GM21360 (cell line): ENCODE measurements at regions not wholly inside any gene's neighbourhood (a gene's known extent, or its start where the extent isn't known, plus 50 kb on each side); places are given as distances from the start of the nearest gene placed in this dataset.

Experiments
- ATAC-seq: cut with Tn5 transposase; IDR thresholded peaks from one replicate; pipeline ENCODE4 v1.9.1; 2021; ENCODE audit warnings: mild to moderate bottlenecking, moderate library complexity; ENCODE audit not compliant: unreplicated experiment

GRCh38 chr15:39167164-39168058 lies 413.5 kb upstream of the THBS1 start:
- ATAC-seq, result no peak

- no peak for ATAC-seq
Measured at GRCh38 chr15:39171944-39172368, 408.9 kb upstream of the THBS1 start.

DNA sequence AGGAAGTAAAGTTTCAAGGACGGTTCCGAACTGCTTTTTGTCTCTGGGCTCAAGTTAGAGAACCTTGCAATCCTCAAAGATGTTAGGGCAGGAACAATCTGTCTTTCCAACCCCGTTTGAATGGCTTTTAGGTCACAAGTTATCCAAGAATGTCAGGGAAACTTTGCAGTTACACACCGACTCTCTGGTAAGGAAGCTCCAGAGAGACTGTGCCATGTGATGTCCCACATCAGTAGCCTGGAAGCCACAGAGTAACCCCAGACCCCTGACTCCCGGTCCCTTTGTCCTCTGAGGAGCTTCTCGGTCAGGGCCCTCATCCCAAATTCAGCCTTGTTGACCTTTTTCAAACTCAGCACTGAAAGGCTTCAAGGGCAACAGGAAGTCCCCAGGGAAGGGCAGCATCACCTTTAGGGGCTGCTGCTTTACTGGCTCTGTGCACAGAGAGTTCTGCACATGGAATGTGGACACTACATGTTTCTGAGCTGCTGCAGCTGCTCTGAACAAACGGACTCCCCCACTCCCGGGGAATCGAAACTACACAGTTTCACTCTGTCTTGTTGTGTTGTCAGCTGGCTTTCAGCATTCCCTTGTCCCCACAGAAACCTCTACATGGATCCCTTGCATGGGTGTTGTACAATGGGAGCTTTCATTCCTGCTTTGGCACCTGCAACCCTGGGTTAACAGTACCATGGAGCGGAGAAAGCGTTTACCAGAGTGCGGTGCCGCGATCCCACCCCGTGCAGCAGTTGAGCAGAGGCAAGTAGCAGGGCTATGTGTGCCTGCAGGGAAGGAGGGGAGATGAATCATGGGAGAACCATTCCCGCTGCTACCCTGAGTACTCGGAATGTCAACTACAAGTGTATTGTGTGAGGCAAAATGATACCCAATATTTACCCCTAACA lies 408.2 kb upstream of the THBS1 start:
- no peak for ATAC-seq

DNA sequence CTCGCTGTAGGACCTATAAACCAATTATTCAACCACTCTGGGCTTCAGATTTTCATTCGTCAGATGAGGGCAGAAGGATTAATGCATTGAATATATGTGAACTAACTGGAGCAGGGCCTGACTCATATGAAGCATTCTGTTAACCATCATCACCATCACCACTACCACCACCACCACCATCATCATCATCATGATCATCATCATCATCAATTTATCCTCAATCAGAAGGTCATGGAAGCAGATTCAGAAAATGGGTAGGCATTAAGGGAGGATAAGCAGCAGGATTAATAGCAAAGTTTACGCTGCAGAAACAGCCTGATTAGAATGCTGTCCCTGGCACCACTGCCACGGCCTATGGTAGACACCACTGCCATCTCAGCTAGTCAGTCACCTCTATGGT lies 407.5 kb upstream of the THBS1 start:
- no peak for ATAC-seq

DNA sequence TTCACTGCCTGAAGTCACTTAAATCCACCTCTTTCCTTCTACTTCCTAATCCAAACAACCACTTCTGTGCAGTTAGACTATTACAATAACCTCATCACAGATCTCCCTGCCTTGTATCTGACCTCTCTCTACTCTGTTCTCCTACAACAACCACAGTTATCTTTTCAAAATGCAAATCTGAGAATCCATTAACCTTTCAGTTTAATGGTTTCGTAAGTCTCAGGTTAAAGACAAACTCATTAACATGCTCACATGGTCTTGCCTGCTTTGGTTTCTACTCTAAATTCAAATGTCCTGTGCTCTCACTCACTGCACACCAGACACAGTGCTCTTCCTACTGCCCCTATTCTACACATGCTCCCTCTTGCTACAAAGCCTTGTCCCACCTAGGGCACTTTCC lies 406.5 kb upstream of the THBS1 start:
- ATAC-seq, result no peak

DNA sequence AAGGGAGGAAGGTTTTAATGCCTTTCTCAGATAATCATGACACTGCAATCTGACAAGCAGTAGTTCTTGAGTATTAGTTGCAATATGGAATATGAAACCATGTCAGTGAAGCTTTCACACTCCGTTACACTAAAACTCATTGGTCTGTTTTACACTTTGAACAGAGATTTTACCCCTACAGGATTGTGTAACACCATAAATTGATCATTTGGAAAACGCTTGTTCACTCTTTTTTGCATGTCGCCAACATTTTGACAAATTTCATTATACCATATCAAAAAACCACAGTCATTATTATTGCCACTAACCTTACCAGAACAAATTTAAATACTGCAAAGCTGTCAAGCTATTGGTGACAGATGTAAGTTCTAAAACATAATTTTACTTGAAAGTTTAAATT lies 404.8 kb upstream of the THBS1 start:
- no peak for ATAC-seq

- no peak for ATAC-seq
Measured at GRCh38 chr15:39177561-39177960, 403.3 kb upstream of the THBS1 start.

DNA sequence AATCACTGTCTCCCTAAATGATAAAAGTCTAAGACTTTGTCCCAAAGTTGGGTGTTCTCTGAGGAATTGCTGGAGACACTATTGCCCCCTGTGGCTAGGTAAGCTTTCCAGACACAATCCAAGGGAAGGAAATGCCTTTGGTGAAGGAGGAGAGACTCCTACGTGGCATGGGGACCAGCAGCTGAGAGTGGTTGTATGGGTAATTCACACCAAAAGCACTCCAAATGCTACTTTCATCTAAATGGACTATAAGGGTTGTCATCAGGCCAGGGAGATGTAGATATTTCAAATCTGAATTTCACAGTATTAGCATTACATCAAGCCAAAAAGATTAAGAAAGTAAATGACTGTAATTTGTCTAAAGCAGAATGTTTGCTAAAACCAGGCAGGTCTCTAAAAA lies 400.8 kb upstream of the THBS1 start:
- no peak for ATAC-seq

DNA sequence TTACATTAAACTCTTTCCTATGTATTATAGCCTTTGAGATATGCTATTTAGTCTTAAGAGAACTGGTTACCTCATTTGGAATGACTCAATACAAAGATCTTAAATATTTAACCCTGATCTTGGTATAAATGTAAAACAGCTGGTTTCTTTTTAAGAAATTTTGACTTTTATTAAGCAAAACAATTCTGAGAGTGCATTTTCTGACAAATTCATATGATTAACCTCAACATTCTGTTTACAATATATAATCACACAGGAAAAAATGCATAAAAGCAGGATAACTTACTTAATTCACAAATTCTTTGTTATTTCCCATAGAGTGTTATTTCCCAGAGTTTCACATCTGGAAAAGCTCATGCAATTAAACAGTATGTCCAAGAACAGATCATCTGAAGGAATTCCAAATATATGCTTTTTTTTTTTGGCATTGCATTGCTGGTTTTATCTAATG lies 400.4 kb upstream of the THBS1 start:
- ATAC-seq, result no peak

- no peak for ATAC-seq
Measured at GRCh38 chr15:39181056-39181747, 399.7 kb upstream of the THBS1 start.

DNA sequence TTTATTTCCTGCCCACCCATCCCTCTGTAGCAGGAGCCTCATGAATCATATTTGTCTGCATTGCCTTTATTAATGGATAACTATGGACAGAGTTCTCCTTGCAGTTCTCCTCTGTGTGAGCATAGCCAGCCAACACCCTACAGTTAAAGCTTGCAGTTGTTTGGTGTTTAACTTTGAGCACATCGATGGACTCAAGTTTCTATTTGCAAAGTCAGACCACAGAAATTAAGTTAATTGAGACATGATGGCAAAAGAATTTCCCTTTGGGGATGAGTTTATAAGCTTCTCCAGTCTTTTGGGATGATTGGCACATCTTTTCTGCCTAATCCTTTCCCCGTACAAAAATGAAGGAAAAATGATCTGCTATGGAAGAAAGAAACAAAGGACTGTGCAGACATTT lies 398.9 kb upstream of the THBS1 start:
- no peak for ATAC-seq

DNA sequence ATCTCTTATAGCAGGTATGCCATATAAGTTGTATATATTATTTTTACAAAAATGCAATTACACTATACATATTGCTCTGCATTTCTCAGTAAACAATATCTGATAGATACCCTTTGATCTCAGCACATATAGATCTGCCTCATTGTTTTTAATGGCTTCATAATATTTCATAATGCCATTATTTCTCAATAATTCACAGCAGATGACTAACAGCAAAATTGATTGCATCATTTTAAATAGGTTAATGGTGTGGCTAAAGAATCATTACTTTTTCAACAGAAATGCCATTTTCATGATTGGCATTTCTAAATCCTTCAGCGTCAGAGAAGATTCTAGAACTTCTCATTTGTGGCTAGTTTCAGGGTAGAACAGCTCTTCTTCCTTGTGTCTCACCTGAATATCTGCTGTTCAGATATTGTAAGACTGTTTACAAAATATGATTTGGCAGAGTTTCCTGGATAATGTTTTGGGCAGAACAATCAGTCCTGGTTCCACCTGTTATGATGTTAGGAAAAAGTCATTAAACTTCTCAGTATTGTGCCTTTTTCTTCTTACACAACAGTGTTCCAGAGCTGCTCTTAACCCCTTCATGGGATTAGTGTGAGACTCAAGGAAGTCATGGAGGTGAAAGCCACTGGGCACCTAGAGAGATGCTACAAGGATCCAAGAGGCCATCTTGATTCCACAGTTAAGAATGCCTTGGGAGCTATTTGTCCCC lies 397.6 kb upstream of the THBS1 start:
- ATAC-seq, result no peak

DNA sequence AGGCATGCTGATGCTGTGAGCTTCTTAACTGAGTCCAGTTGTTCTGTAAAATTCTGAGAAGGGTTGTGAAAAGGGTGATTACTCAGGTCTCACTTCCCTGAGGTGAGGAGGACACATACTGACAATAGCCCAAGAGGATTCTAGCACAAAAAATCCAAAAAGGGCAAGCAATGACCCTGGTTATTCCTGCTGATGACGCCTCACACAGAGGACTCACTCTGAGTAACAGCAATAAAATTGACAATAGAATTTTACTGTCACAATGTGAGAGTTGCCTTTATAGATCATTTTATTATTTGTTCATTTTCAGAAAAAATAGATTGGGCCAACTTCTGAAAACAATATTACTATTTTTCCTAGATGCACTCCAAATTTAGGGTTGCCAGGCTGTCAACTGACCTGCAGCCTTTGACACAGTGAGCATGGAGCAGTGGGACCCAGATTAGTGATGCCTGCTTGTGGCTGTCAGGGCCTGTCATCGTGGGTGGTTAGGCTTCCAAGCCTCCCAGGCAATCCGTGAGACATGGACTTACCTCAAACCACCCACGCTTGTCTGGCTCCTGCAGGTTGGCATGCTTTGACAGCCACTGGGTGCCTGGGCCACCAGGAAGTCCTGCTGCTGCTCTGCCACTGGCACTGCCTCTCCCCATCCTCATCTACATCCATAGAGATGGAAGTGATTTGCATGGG lies 396.0 kb upstream of the THBS1 start:
- no peak for ATAC-seq

GRCh38 chr15:39188314-39188713 lies 392.6 kb upstream of the THBS1 start:
- no peak for ATAC-seq

DNA sequence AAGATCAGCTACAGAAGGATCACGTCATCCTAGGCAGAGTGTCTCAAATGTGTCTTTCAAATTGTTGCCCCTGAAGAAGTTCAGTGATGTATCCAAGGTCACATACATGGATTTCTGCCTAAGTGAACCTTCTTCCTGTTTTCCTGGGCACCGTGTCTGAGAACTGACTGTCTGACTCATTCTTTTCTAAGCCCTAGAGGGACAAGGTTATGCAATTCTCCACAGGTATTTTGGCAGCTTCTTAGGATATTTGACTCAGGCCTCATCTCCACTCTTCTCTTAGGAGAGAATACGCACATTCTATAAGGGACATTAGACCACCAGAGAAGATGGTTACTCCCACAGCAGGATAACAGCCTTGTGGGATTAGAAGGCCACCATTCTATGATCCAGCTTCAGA lies 391.9 kb upstream of the THBS1 start:
- ATAC-seq, result no peak

- ATAC-seq, result no peak
Measured at GRCh38 chr15:39191871-39192291, 389.0 kb upstream of the THBS1 start.

- no peak for ATAC-seq
Measured at GRCh38 chr15:39192351-39192750, 388.5 kb upstream of the THBS1 start.

GRCh38 chr15:39192979-39193560 lies 387.8 kb upstream of the THBS1 start:
- ATAC-seq, result no peak

DNA sequence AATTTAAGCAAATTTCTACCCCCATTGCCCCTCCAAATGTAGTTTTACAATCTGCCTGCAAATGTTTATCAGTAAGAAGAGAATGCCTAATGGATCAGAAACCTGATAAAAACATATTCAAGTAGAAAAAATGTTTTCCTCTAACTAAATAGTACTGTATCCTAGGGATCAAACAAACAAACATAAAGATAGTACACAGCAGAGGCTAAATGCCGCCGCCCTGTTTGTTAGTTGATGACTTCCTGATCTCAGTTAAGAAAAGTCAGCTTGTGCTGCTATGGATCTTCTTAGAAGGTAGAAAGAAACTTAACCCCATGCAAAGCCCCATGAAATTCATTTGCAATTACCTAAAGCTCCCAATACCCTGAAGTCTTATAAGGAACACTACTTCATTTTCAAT lies 387.3 kb upstream of the THBS1 start:
- no peak for ATAC-seq
